Adrenal gland (tissue), 5 donors: ENCODE measurements at regions not wholly inside any gene's neighbourhood (a gene's known extent, or its start where the extent isn't known, plus 50 kb on each side); places are given as distances from the start of the nearest gene placed in this dataset.

Experiments used
- POLR2A ChIP-seq, 2 donors: fragments of 450-650 bp; IDR thresholded peaks; one replicate each; pipeline ENCODE4 v1.6.1; 2017; ENCODE audit warnings: antibody characterized with exemption in 2 of 2, mild to moderate bottlenecking in 2 of 2, moderate library complexity in 1 of 2
- TF ChIP-seq, protein P1 (sequence below), 6 experiments: fragments of 450-650 bp in 4 of 6; fragments of 200-600 bp in 2 of 6; sonication (generic) in 1 of 6; IDR thresholded peaks; 1 replicate in 5 of 6; 2 replicates in 1 of 6; pipeline versions ENCODE4 v1.5.1 to v1.8.0; 2016 to 2021; ENCODE audit warnings: antibody characterized with exemption in 6 of 6, mild to moderate bottlenecking in 2 of 6, moderate library complexity in 1 of 6
- donor health status: DM: no; HTN: no; CAD: no.

DNA sequence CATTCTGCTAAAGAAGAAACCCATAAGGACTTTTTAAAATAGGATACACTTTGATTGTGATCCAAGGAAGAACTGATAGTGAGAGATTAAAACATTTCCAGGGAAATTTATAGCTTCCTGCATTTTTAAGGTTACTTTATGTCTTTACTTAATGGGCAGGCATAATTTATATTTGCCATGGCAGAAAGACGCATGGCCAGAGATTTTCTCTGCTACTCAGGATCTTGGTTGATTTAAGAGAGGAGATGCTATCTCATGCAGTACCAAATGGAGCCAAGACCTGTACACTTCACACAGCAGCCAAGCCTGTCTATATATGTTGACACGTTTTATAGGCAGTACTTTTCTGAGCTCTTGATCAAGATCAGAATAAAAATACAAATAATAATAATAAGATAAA, 60.9 kb upstream of the NT5C1B start:
- TF ChIP-seq, protein P1, sequence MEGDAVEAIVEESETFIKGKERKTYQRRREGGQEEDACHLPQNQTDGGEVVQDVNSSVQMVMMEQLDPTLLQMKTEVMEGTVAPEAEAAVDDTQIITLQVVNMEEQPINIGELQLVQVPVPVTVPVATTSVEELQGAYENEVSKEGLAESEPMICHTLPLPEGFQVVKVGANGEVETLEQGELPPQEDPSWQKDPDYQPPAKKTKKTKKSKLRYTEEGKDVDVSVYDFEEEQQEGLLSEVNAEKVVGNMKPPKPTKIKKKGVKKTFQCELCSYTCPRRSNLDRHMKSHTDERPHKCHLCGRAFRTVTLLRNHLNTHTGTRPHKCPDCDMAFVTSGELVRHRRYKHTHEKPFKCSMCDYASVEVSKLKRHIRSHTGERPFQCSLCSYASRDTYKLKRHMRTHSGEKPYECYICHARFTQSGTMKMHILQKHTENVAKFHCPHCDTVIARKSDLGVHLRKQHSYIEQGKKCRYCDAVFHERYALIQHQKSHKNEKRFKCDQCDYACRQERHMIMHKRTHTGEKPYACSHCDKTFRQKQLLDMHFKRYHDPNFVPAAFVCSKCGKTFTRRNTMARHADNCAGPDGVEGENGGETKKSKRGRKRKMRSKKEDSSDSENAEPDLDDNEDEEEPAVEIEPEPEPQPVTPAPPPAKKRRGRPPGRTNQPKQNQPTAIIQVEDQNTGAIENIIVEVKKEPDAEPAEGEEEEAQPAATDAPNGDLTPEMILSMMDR (IDR thresholded peaks at IDR 0.05), result no peak
- no peak for TF ChIP-seq POLR2A (IDR thresholded peaks at IDR 0.05)
